Skeletal muscle tissue (tissue), 3 donors: ENCODE measurements at regions not wholly inside any gene's neighbourhood (a gene's known extent, or its start where the extent isn't known, plus 50 kb on each side); places are given as distances from the start of the nearest gene placed in this dataset.

Experiments used
- H3K27ac ChIP-seq: one replicate; pipeline ENCODE4 v1.7.0; 2013; ENCODE audit warnings: mild to moderate bottlenecking, low read depth, low read length, inconsistent platforms
- H3K27me3 ChIP-seq, 3 donors: one replicate each; pipeline ENCODE4 v1.7.0; 2013; ENCODE audit warnings: low read length in 3 of 3; ENCODE audit not compliant: control insufficient read depth in 3 of 3, insufficient read depth in 3 of 3
- H3K36me3 ChIP-seq, 3 donors: one replicate each; pipeline ENCODE4 v1.7.0; 2013; ENCODE audit warnings: low read length in 3 of 3; ENCODE audit not compliant: control insufficient read depth in 3 of 3, insufficient read depth in 3 of 3
- H3K4me1 ChIP-seq, 3 donors: one replicate each; pipeline ENCODE4 v1.7.0; 2013; ENCODE audit warnings: low read length in 3 of 3, mild to moderate bottlenecking in 3 of 3; ENCODE audit not compliant: control insufficient read depth in 3 of 3, insufficient read depth in 3 of 3
- H3K4me3 ChIP-seq, 3 donors: one replicate each; pipeline ENCODE4 v1.7.0; 2013; ENCODE audit warnings: low read length in 3 of 3
- H3K9ac ChIP-seq, 3 donors: one replicate each; pipeline ENCODE4 v1.7.0; 2013; ENCODE audit warnings: low read length in 3 of 3, mild to moderate bottlenecking in 3 of 3, moderate library complexity in 2 of 3, low read depth in 1 of 3
- H3K9me3 ChIP-seq, 3 donors: one replicate each; pipeline ENCODE4 v1.7.0; 2013; ENCODE audit warnings: low read length in 3 of 3; ENCODE audit not compliant: control insufficient read depth in 3 of 3
- donor health status: Osteomylitis.

DNA sequence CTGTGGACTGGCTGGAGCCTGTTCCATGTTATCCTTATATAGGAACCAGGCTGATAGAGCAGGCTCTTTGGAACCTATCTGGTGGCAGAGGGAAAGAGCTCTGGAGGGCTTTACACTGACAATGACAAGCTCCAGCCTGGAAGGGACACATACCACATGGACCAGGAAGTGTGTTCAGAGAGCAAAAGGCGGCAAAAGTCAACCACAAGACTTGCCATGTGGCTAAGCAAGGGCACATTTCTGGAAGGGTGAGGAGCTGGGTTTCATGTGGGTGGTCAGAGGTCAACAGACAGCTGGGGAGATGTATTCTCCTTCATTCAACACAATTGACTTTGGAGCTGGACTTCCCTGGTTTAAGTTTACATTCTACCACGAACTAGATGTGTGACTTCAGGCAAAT lies 325.2 kb downstream of the DYSF start:
- Histone ChIP-seq H3K4me3 (no peak overlapping the region), H3K36me3 (no peaks in the 10 kb centered on the region), H3K4me1 (no peaks in the 10 kb centered on the region), H3K27ac (no peak overlapping the region), H3K9ac (no peak overlapping the region), H3K9me3 (no peaks in the 10 kb centered on the region), H3K27me3 (peaks cover 0 to 8% (median 0%) of the 10 kb centered on the region in 3 donors)

- H3K9ac ChIP-seq: no peak overlapping the region
- H3K4me1 ChIP-seq: no peaks in the 10 kb centered on the region
Observed at GRCh38 chr2:71777946-71778345, 324.6 kb downstream of the DYSF start.

GRCh38 chr2:71776227-71776626 lies 322.9 kb downstream of the DYSF start:
- no peaks in the 10 kb centered on the region for H3K9me3 ChIP-seq
- H3K27ac ChIP-seq: no peak overlapping the region
- H3K9ac ChIP-seq: no peak overlapping the region
- H3K4me3 ChIP-seq: no peak overlapping the region
- peaks cover 0 to 4% (median 0%) of the 10 kb centered on the region in 3 donors for H3K27me3 ChIP-seq
- no peaks in the 10 kb centered on the region for H3K36me3 ChIP-seq
- no peaks in the 10 kb centered on the region for H3K4me1 ChIP-seq

More at GRCh38 chr2:71777946-71778345, 324.6 kb downstream of the DYSF start:
- no peaks in the 10 kb centered on the region for H3K9me3 ChIP-seq
- no peaks in the 10 kb centered on the region for H3K36me3 ChIP-seq
- no peak overlapping the region for H3K27ac ChIP-seq
- H3K27me3 ChIP-seq: peaks cover 0 to 8% (median 0%) of the 10 kb centered on the region in 3 donors
- H3K4me3 ChIP-seq: no peak overlapping the region

DNA sequence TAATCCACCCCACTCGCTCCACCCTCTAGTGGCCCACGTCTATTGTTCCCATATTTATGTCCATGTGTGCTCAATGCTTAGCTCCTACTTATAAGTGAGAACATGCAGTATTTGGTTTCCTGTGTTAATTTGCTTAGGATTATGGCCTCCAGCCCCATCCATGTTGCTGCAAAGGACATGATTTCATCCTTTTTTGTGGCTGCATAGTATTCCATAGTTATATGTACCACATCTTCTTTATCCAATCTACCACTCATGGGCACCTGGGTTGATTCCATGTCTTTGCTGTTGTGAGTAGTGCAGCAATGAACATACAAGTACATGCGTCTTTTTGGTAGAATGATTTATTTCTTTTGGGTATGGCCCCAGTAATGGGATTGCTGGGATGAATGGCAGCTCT lies 319.9 kb downstream of the DYSF start:
- no peak overlapping the region for H3K4me3 ChIP-seq
- H3K9ac ChIP-seq: no peak overlapping the region
- no peaks in the 10 kb centered on the region for H3K4me1 ChIP-seq
- H3K27ac ChIP-seq: no peak overlapping the region
- peaks cover 0 to 4% (median 0%) of the 10 kb centered on the region in 3 donors for H3K27me3 ChIP-seq
- H3K36me3 ChIP-seq: no peaks in the 10 kb centered on the region
- peaks cover 0 to 5% (median 0%) of the 10 kb centered on the region in 3 donors for H3K9me3 ChIP-seq

- Histone ChIP-seq H3K4me1 (no peaks in the 10 kb centered on the region), H3K27me3 (peaks cover 0 to 4% (median 0%) of the 10 kb centered on the region in 3 donors), H3K9me3 (peaks cover 0 to 5% (median 0%) of the 10 kb centered on the region in 3 donors), H3K27ac (no peak overlapping the region), H3K36me3 (no peaks in the 10 kb centered on the region), H3K4me3 (no peak overlapping the region), H3K9ac (no peak overlapping the region)
Observed at GRCh38 chr2:71772510-71773172, 319.3 kb downstream of the DYSF start.

GRCh38 chr2:71767663-71768062 lies 314.3 kb downstream of the DYSF start:
- H3K4me1 ChIP-seq: no peaks in the 10 kb centered on the region
- H3K27ac ChIP-seq: no peak overlapping the region
- H3K36me3 ChIP-seq: no peaks in the 10 kb centered on the region
- H3K4me3 ChIP-seq: no peak overlapping the region
- H3K9ac ChIP-seq: no peak overlapping the region
- H3K9me3 ChIP-seq: peaks cover 0 to 5% (median 0%) of the 10 kb centered on the region in 3 donors
- no peaks in the 10 kb centered on the region for H3K27me3 ChIP-seq

DNA sequence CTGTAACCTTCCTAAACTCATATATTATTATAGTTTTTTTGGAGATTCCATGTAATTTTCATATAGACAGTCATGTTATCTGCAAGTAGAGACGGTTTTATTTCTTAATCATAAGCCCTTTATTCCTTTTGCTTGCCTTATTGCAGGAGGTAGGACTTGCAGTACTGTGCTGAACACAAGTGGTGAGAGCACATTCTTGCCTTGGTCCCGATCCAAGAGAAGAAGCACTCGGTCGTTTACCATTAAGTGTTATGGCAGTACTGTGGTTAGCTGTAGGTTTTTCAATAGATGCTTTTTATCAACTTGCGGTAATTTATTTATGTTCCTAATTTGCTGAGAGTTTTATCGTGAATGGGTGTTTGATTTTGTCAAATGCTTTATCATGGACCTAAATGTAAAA lies 305.7 kb downstream of the DYSF start:
- no peaks in the 10 kb centered on the region for H3K9me3 ChIP-seq
- H3K9ac ChIP-seq: no peak overlapping the region
- no peak overlapping the region for H3K4me3 ChIP-seq
- no peaks in the 10 kb centered on the region for H3K27me3 ChIP-seq
- no peaks in the 10 kb centered on the region for H3K36me3 ChIP-seq
- H3K4me1 ChIP-seq: no peaks in the 10 kb centered on the region
- H3K27ac ChIP-seq: no peak overlapping the region

- H3K9ac ChIP-seq: no peak overlapping the region
- H3K27ac ChIP-seq: no peak overlapping the region
- no peaks in the 10 kb centered on the region for H3K4me1 ChIP-seq
- H3K36me3 ChIP-seq: no peaks in the 10 kb centered on the region
- no peaks in the 10 kb centered on the region for H3K9me3 ChIP-seq
- H3K4me3 ChIP-seq: no peak overlapping the region
- H3K27me3 ChIP-seq: no peaks in the 10 kb centered on the region
Observed at GRCh38 chr2:71757351-71757750, 304.0 kb downstream of the DYSF start.

- H3K27me3 ChIP-seq: no peaks in the 10 kb centered on the region
- H3K27ac ChIP-seq: no peak overlapping the region
- H3K9me3 ChIP-seq: no peaks in the 10 kb centered on the region
- no peak overlapping the region for H3K9ac ChIP-seq
- H3K4me3 ChIP-seq: no peak overlapping the region
- H3K36me3 ChIP-seq: no peaks in the 10 kb centered on the region
- H3K4me1 ChIP-seq: no peaks in the 10 kb centered on the region
Observed at GRCh38 chr2:71756280-71756906, 303.0 kb downstream of the DYSF start.

- Histone ChIP-seq H3K27me3 (no peaks in the 10 kb centered on the region), H3K9ac (no peak overlapping the region), H3K36me3 (no peaks in the 10 kb centered on the region), H3K9me3 (no peaks in the 10 kb centered on the region), H3K27ac (no peak overlapping the region), H3K4me3 (no peak overlapping the region), H3K4me1 (peaks cover 33 to 43% (median 36%) of the 10 kb centered on the region in 3 donors)
Observed at GRCh38 chr2:71751590-71751989, 298.2 kb downstream of the DYSF start.
